Tibial nerve (tissue), 4 donors: ENCODE measurements at regions not wholly inside any gene's neighbourhood (a gene's known extent, or its start where the extent isn't known, plus 50 kb on each side); places are given as distances from the start of the nearest gene placed in this dataset.
A peak's percentile ranks its signal among the peaks of the same experiment; 100 is the strongest.

ENCODE experiments used
- DNase-seq, 2 donors: peaks; one replicate each; pipeline ENCODE4 v3.0.0-alpha.2; 2019; ENCODE audit warnings: low spot score in 2 of 2
- H3K27ac ChIP-seq, 4 donors: fragments of 200-600 bp; sonication (generic) in 3 of 4; one replicate each; pipeline ENCODE4 v1.5.1; 2017 to 2019; ENCODE audit warnings: mild to moderate bottlenecking in 1 of 4
- H3K27me3 ChIP-seq, 2 donors: fragments of 200-600 bp; sonication (generic) in 1 of 2; one replicate each; pipeline versions ENCODE4 v1.5.1 to v1.6.0; 2017 to 2019
- H3K36me3 ChIP-seq, 3 donors: fragments of 200-600 bp; sonication (generic); one replicate each; pipeline ENCODE4 v1.5.1; 2018 to 2019
- H3K4me1 ChIP-seq, 4 donors: fragments of 200-600 bp; sonication (generic) in 3 of 4; one replicate each; pipeline ENCODE4 v1.5.1; 2017 to 2019
- H3K4me3 ChIP-seq, 4 donors: fragments of 200-600 bp; sonication (generic) in 3 of 4; one replicate each; pipeline ENCODE4 v1.5.1; 2017 to 2019; ENCODE audit warnings: mild to moderate bottlenecking in 1 of 4, moderate library complexity in 1 of 4
- H3K9me3 ChIP-seq, 4 donors: fragments of 200-600 bp; sonication (generic) in 3 of 4; one replicate each; pipeline ENCODE4 v1.5.1; 2017 to 2019
- CTCF ChIP-seq, 5 experiments: fragments of 200-600 bp in 3 of 5; fragments of 450-650 bp in 2 of 5; sonication (generic) in 3 of 5; IDR thresholded peaks; one replicate each; pipeline ENCODE4 v1.5.1; 2016 to 2019; ENCODE audit warnings: antibody characterized with exemption in 5 of 5, mild to moderate bottlenecking in 3 of 5, moderate library complexity in 2 of 5
- EP300 ChIP-seq, 2 donors: sonication (generic); formaldehyde crosslinking; IDR thresholded peaks; one replicate each; pipeline ENCODE4 v1.6.1; 2017; ENCODE audit warnings: antibody characterized with exemption in 2 of 2, mild to moderate bottlenecking in 1 of 2
- POLR2A ChIP-seq, 2 donors: fragments of 450-650 bp; IDR thresholded peaks; one replicate each; pipeline ENCODE4 v1.6.1; 2017; ENCODE audit warnings: antibody characterized with exemption in 2 of 2, mild to moderate bottlenecking in 2 of 2, moderate library complexity in 2 of 2
- WGBS, 2 donors: methylation state at CpG; one replicate each; pipeline ENCODE4 v1.1.5; 2018; 5-methylcytosine and 5-hydroxymethylcytosine counted together

- Histone ChIP-seq H3K4me1 (no peaks in the 10 kb centered on the region), H3K36me3 (no peaks in the 10 kb centered on the region), H3K9me3 (no peaks in the 10 kb centered on the region), H3K4me3 (no peak overlapping the region), H3K27ac (no peak overlapping the region), H3K27me3 (no peaks in the 10 kb centered on the region)
- no peak for DNase-seq
- TF ChIP-seq POLR2A (IDR thresholded peaks at IDR 0.05) (no peak), CTCF (IDR thresholded peaks at IDR 0.05) (no peak), EP300 (IDR thresholded peaks at IDR 0.05) (no peak)
- WGBS, 2 donors: 92 to 96% methylated on average over 2 of the region's 2 CpGs
These were observed 158.7 kb upstream of the CCDC150 start for GRCh38 chr2:196480653-196481323.

- WGBS, 2 donors: 45 to 51% methylated on average over 3 of the region's 3 CpGs
- Histone ChIP-seq H3K4me1 (no peaks in the 10 kb centered on the region), H3K27ac (no peak overlapping the region), H3K27me3 (no peaks in the 10 kb centered on the region), H3K36me3 (no peaks in the 10 kb centered on the region), H3K4me3 (no peak overlapping the region), H3K9me3 (no peaks in the 10 kb centered on the region)
- DNase-seq: no peak
- no peak for TF ChIP-seq CTCF (IDR thresholded peaks at IDR 0.05)
- TF ChIP-seq POLR2A (IDR thresholded peaks at IDR 0.05): no peak
- no peak for TF ChIP-seq EP300 (IDR thresholded peaks at IDR 0.05)
These were observed 158.2 kb upstream of the CCDC150 start for GRCh38 chr2:196481324-196481697.

- Histone ChIP-seq H3K27me3 (no peaks in the 10 kb centered on the region), H3K27ac (no peak overlapping the region), H3K36me3 (no peaks in the 10 kb centered on the region), H3K4me3 (no peak overlapping the region), H3K4me1 (peaks cover 0 to 2% (median 0%) of the 10 kb centered on the region in 4 donors), H3K9me3 (no peaks in the 10 kb centered on the region)
- TF ChIP-seq EP300 (IDR thresholded peaks at IDR 0.05): no peak
- TF ChIP-seq CTCF (IDR thresholded peaks at IDR 0.05): no peak
- TF ChIP-seq POLR2A (IDR thresholded peaks at IDR 0.05): no peak
- no peak for DNase-seq
- WGBS, 2 donors: 86 to 89% methylated on average over 6 of the region's 6 CpGs
These were observed 157.1 kb upstream of the CCDC150 start for GRCh38 chr2:196482119-196483065.

GRCh38 chr2:196486146-196486545 lies 153.4 kb upstream of the CCDC150 start:
- H3K4me1 ChIP-seq: peaks cover 0 to 12% (median 0%) of the 10 kb centered on the region in 4 donors
- H3K4me3 ChIP-seq: no peak overlapping the region
- no peaks in the 10 kb centered on the region for H3K36me3 ChIP-seq
- TF ChIP-seq CTCF (IDR thresholded peaks at IDR 0.05) (no peak), POLR2A (IDR thresholded peaks at IDR 0.05) (no peak), EP300 (IDR thresholded peaks at IDR 0.05) (no peak)
- DNase-seq: peak in 1 of 2 donors; percentile 15
- H3K9me3 ChIP-seq: no peaks in the 10 kb centered on the region
- WGBS, 2 donors: 32 to 43% methylated on average over 3 of the region's 3 CpGs
- H3K27me3 ChIP-seq: no peaks in the 10 kb centered on the region
- H3K27ac ChIP-seq: no peak overlapping the region

GRCh38 chr2:196487417-196487816 lies 152.1 kb upstream of the CCDC150 start:
- no peak for DNase-seq
- Histone ChIP-seq H3K9me3 (no peaks in the 10 kb centered on the region), H3K27ac (no peak overlapping the region), H3K4me1 (peaks cover 0 to 12% (median 0%) of the 10 kb centered on the region in 4 donors), H3K4me3 (no peak overlapping the region), H3K36me3 (no peaks in the 10 kb centered on the region), H3K27me3 (no peaks in the 10 kb centered on the region)
- no peak for TF ChIP-seq CTCF (IDR thresholded peaks at IDR 0.05)
- no peak for TF ChIP-seq EP300 (IDR thresholded peaks at IDR 0.05)
- TF ChIP-seq POLR2A (IDR thresholded peaks at IDR 0.05): no peak
- WGBS, 2 donors: 30 to 39% methylated on average over 3 of the region's 3 CpGs
